ENCODE measurements at regions not wholly inside any gene's neighbourhood (a gene's known extent, or its start where the extent isn't known, plus 50 kb on each side); places are given as distances from the start of the nearest gene placed in this dataset.

DNA sequence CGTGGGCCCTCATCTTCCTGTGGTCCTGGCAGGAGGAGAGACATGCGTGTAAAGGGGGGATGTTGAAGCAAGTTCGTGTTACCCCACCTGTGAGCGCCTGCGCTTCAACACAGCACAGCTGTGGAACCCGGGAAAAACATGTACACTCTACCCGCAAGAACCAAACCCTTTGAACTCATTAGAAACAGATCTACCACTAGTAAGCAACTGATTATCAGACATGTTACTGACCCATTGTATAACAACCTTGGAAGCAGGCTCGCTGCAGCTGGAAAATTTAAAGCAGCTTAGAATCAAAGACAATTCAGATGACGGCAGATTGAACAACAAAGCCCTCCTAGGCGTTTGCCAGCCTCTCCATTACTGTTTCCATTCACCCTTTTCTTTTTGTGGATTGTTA is 771.7 kb upstream of the SALL3 start:
- Histone ChIP-seq H3K27ac (ENCODE audit: low read length) (no peak overlapping the region), H3K4me1 (ENCODE audit: control insufficient read depth in 1 of 2, insufficient read depth in 2 of 2, low read length in 2 of 2) (no peaks in the 10 kb centered on the region), H3K27me3 (ENCODE audit: low read depth, low read length) (no peaks in the 10 kb centered on the region), H3K9me3 (ENCODE audit: control insufficient read depth in 1 of 2, low read length in 2 of 2) (no peaks in the 10 kb centered on the region), H3K4me3 (ENCODE audit: low read depth in 1 of 2, low read length in 2 of 2) (no peak overlapping the region), H3K36me3 (ENCODE audit: control insufficient read depth in 1 of 2, insufficient read depth in 2 of 2, low read length in 2 of 2) (no peaks in the 10 kb centered on the region)

DNA sequence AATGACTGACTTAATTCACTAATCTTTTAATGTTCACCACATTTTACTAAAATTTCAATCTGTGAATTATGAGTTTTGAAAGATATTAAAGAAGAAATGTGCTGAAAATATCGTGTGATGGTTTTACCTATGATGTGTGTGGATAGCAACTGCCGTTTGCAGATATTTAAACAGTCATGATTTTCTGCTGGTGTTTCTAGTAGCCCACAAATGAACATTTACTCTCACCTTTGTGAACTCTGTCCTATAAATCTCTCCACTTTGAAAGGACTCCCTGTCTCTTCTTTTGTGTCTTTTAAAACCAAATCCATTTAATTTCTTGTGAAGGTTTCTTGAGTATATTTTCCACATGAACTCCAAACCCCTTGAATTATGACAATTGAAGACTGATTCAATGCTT is 771.2 kb upstream of the SALL3 start:
- Histone ChIP-seq H3K4me3 (ENCODE audit: low read depth in 1 of 2, low read length in 2 of 2) (no peak overlapping the region), H3K27me3 (ENCODE audit: low read depth, low read length) (no peaks in the 10 kb centered on the region), H3K27ac (ENCODE audit: low read length) (no peak overlapping the region), H3K9me3 (ENCODE audit: control insufficient read depth in 1 of 2, low read length in 2 of 2) (no peaks in the 10 kb centered on the region), H3K36me3 (ENCODE audit: control insufficient read depth in 1 of 2, insufficient read depth in 2 of 2, low read length in 2 of 2) (no peaks in the 10 kb centered on the region), H3K4me1 (ENCODE audit: control insufficient read depth in 1 of 2, insufficient read depth in 2 of 2, low read length in 2 of 2) (no peaks in the 10 kb centered on the region)

DNA sequence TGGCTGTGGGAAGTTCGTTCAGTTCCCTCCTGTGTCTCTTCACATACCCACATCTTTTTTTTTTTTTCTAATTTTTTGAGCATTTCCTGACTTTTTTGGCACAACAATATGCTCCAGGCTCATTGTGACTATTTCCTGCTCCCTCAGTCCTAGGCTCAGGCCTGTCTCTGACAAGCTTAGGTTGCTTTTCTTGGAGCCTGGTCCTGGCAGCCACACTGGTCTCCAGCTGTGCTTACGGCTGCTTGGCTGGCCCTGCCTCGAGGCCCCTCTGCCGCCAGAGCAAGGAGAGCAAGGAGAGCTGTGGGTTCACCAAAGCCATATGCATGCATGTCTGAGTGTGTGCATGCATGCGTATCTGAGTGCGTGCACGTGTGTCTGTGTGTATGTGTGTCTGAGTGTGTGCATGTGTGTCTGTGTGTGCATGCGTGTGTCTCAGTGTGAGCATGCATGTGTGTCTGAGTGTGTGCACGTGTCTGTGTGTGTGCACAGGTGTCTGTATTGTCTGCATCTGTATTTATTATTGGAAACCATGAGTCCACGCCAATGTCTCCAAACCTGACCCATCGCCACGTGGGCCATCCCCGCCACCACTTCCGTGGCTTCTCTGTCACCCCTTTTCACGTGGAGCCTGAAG is 766.1 kb upstream of the SALL3 start:
- H3K36me3 ChIP-seq (ENCODE audit: control insufficient read depth in 1 of 2, insufficient read depth in 2 of 2, low read length in 2 of 2), result no peaks in the 10 kb centered on the region
- no peaks in the 10 kb centered on the region for H3K4me1 ChIP-seq (ENCODE audit: control insufficient read depth in 1 of 2, insufficient read depth in 2 of 2, low read length in 2 of 2)
- H3K4me3 ChIP-seq (ENCODE audit: low read depth in 1 of 2, low read length in 2 of 2), result no peak overlapping the region
- H3K27ac ChIP-seq (ENCODE audit: low read length), result no peak overlapping the region
- H3K9me3 ChIP-seq (ENCODE audit: control insufficient read depth in 1 of 2, low read length in 2 of 2), result no peaks in the 10 kb centered on the region
- H3K27me3 ChIP-seq (ENCODE audit: low read depth, low read length), result no peaks in the 10 kb centered on the region

DNA sequence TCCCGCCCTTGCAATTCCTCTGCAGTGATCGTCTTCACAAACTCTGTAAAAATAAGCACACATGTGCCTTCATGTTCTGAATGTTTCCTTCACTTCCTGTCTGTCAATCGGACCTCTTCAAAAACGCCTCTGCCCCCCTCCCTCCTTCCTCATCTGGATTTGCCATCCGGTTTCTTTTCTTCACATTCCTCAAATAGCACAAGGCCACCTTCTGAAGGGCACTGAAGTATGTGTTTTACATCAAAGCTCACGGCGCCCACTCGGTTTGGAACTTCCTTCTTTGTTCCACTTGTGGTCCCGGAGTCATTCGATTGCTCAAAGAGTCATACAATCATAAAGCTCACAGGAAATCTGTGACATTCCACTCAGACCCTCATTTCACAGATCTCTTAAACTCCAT is 758.1 kb upstream of the SALL3 start:
- Histone ChIP-seq H3K27me3 (ENCODE audit: low read depth, low read length) (no peaks in the 10 kb centered on the region), H3K36me3 (ENCODE audit: control insufficient read depth in 1 of 2, insufficient read depth in 2 of 2, low read length in 2 of 2) (no peaks in the 10 kb centered on the region), H3K4me1 (ENCODE audit: control insufficient read depth in 1 of 2, insufficient read depth in 2 of 2, low read length in 2 of 2) (no peaks in the 10 kb centered on the region), H3K9me3 (ENCODE audit: control insufficient read depth in 1 of 2, low read length in 2 of 2) (no peaks in the 10 kb centered on the region), H3K27ac (ENCODE audit: low read length) (no peak overlapping the region), H3K4me3 (ENCODE audit: low read depth in 1 of 2, low read length in 2 of 2) (no peak overlapping the region)

DNA sequence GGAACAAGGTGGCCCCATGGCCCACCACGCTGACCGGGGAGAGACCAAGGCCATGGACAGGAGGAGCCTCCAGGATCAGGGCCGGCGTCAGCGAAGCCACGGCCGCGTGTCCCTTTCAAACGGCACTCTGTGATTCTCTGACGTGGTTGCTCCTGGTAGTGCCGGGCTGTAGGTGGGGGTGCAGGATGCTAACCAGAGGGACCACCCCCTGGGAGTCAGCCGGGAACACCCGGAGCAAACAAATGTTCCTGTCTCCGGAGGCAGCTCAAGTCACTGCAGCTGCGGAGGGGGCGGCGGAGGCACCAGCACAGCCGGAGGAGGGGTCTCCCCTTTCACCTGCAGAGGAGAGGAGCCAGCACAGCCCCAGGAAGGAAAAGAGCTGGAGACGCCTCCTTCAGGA is 750.6 kb upstream of the SALL3 start:
- Histone ChIP-seq H3K4me3 (ENCODE audit: low read depth in 1 of 2, low read length in 2 of 2) (no peak overlapping the region), H3K27me3 (ENCODE audit: low read depth, low read length) (no peaks in the 10 kb centered on the region)

DNA sequence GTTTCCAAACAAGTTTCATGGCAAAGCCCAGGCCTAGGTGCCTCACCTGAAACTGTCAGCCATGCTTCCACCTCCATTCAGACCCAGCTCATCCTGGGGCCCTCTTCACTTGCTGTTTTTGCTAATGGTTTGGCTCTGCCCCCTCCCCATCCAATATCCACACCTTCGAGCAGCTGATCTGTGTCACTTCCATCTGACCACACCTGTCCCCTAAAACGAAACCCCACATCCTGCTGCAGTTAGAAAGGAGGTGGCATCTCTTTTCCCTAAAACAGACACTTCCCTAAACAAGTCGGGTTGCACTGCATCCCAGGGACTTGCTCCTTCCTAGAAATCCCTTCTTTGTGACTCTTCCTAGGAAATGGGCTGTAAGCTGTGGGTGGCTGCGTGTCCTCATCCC is 748.7 kb upstream of the SALL3 start:
- H3K36me3 ChIP-seq (ENCODE audit: control insufficient read depth in 1 of 2, insufficient read depth in 2 of 2, low read length in 2 of 2), result no peaks in the 10 kb centered on the region
- no peaks in the 10 kb centered on the region for H3K27me3 ChIP-seq (ENCODE audit: low read depth, low read length)
- no peaks in the 10 kb centered on the region for H3K4me1 ChIP-seq (ENCODE audit: control insufficient read depth in 1 of 2, insufficient read depth in 2 of 2, low read length in 2 of 2)
- no peak overlapping the region for H3K4me3 ChIP-seq (ENCODE audit: low read depth in 1 of 2, low read length in 2 of 2)
- no peaks in the 10 kb centered on the region for H3K9me3 ChIP-seq (ENCODE audit: control insufficient read depth in 1 of 2, low read length in 2 of 2)
- H3K27ac ChIP-seq (ENCODE audit: low read length), result no peak overlapping the region

More for the DNA sequence above, 750.6 kb upstream of the SALL3 start:
- H3K36me3 ChIP-seq (ENCODE audit: control insufficient read depth in 1 of 2, insufficient read depth in 2 of 2, low read length in 2 of 2), result no peaks in the 10 kb centered on the region
- no peak overlapping the region for H3K27ac ChIP-seq (ENCODE audit: low read length)
- no peaks in the 10 kb centered on the region for H3K4me1 ChIP-seq (ENCODE audit: control insufficient read depth in 1 of 2, insufficient read depth in 2 of 2, low read length in 2 of 2)
- no peaks in the 10 kb centered on the region for H3K9me3 ChIP-seq (ENCODE audit: control insufficient read depth in 1 of 2, low read length in 2 of 2)

DNA sequence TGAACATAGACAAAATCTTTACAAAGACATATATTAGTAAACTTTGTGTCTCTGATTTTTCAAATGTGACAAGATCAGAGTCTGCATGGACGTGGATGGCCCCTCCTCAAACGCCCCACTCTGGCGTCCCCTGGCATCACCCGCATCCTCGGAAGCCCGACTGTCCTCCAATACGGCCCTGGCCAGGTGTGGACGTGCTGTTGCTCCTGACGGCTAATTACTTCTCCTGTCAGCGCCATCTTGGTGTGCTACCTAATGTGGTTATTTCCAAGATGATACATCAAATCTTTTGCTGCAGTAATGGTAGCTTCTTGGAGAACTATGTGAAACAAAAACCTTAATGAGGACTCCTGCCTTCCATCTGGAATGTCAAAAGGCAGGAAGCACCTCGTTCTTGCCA is 747.4 kb upstream of the SALL3 start:
- Histone ChIP-seq H3K4me3 (ENCODE audit: low read depth in 1 of 2, low read length in 2 of 2) (no peak overlapping the region), H3K27me3 (ENCODE audit: low read depth, low read length) (no peaks in the 10 kb centered on the region), H3K27ac (ENCODE audit: low read length) (no peak overlapping the region), H3K9me3 (ENCODE audit: control insufficient read depth in 1 of 2, low read length in 2 of 2) (no peaks in the 10 kb centered on the region), H3K36me3 (ENCODE audit: control insufficient read depth in 1 of 2, insufficient read depth in 2 of 2, low read length in 2 of 2) (no peaks in the 10 kb centered on the region), H3K4me1 (ENCODE audit: control insufficient read depth in 1 of 2, insufficient read depth in 2 of 2, low read length in 2 of 2) (no peaks in the 10 kb centered on the region)

DNA sequence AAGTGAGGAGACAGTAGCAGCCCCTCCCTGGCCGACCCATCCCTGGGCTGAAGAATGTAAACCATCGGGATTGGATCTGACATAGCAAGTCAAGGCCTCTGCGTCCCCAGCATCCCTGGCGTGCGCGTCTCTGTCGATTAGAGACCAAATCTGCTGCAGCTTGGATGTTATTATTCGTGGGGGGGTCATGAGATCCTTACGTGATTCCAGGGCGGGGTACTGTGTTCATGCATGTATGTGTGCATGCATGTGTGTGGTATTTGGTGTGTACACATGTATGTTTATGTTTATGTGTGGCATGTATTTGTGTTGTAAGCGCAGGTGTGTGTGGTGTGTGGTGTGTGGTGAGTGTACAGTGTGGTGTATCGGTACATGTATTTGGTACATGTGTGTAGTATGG is 741.8 kb upstream of the SALL3 start:
- Histone ChIP-seq H3K9me3 (ENCODE audit: control insufficient read depth in 1 of 2, low read length in 2 of 2) (no peaks in the 10 kb centered on the region), H3K36me3 (ENCODE audit: control insufficient read depth in 1 of 2, insufficient read depth in 2 of 2, low read length in 2 of 2) (no peaks in the 10 kb centered on the region), H3K4me1 (ENCODE audit: control insufficient read depth in 1 of 2, insufficient read depth in 2 of 2, low read length in 2 of 2) (peaks cover 0 to 9% of the 10 kb centered on the region in 2 donors)

DNA sequence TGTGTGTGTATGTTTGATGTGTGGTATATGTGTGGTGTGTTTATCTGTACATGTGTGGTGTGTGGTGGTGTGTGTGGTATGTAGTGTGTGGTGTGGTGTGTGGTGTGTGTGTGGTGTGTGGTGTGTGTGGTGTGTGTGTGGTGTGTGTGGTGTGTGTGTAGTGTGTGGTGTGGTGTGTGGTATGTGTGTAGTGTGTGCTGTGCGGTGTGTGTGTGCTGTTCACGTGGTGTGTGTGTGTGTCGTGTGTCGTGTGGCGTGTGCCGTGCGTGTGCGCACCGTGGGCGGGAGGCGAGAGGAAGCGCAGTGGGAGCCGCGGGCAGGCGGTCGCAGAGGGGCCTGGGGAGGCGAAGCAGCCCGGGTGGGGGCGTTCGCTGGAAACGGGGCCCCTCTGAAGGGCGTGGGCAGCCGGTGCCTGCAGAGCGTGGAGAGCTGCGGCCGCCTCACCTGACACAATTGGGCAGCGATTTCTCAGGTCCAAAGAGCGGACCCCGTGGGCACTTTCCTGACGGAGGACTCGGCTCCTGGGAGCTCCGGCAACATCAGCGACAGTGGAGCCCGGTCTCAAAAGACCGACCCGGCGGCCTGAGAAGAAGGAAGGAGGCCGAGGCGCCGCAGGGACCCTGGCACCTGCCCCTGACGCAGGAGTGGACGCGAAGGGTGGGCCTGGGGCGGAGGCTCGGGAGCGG is 741.1 kb upstream of the SALL3 start:
- Histone ChIP-seq H3K27me3 (ENCODE audit: low read depth, low read length) (peaks cover 5% of the 10 kb centered on the region), H3K36me3 (ENCODE audit: control insufficient read depth in 1 of 2, insufficient read depth in 2 of 2, low read length in 2 of 2) (no peaks in the 10 kb centered on the region), H3K4me3 (ENCODE audit: low read depth in 1 of 2, low read length in 2 of 2) (no peak overlapping the region), H3K4me1 (ENCODE audit: control insufficient read depth in 1 of 2, insufficient read depth in 2 of 2, low read length in 2 of 2) (peaks cover 0 to 9% of the 10 kb centered on the region in 2 donors), H3K9me3 (ENCODE audit: control insufficient read depth in 1 of 2, low read length in 2 of 2) (no peaks in the 10 kb centered on the region), H3K27ac (ENCODE audit: low read length) (no peak overlapping the region)

More for the DNA sequence above, 741.8 kb upstream of the SALL3 start:
- Histone ChIP-seq H3K4me3 (ENCODE audit: low read depth in 1 of 2, low read length in 2 of 2) (no peak overlapping the region), H3K27ac (ENCODE audit: low read length) (no peak overlapping the region), H3K27me3 (ENCODE audit: low read depth, low read length) (peaks cover 5% of the 10 kb centered on the region)

DNA sequence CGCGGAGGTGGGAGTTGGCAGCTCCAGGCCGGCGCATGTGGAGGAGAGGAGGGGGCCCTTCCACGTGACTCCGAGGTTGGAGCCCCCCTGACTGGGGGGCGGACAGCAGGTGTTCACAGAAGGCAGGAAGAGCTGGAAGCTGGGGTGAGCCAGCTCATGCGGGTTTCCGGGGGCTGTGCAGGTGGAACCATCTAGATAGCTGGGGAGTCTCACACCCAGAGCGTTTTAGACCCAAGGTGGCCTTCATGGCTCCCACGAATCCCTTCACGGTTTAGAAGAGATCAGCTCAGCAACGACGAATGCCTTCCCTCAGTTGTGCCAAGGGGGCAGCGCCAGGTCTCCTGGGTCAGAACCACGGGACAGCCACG is 740.5 kb upstream of the SALL3 start:
- Histone ChIP-seq H3K36me3 (ENCODE audit: control insufficient read depth in 1 of 2, insufficient read depth in 2 of 2, low read length in 2 of 2) (no peaks in the 10 kb centered on the region), H3K27me3 (ENCODE audit: low read depth, low read length) (peaks cover 5% of the 10 kb centered on the region), H3K4me1 (ENCODE audit: control insufficient read depth in 1 of 2, insufficient read depth in 2 of 2, low read length in 2 of 2) (peaks cover 0 to 9% of the 10 kb centered on the region in 2 donors), H3K4me3 (ENCODE audit: low read depth in 1 of 2, low read length in 2 of 2) (no peak overlapping the region), H3K9me3 (ENCODE audit: control insufficient read depth in 1 of 2, low read length in 2 of 2) (no peaks in the 10 kb centered on the region), H3K27ac (ENCODE audit: low read length) (no peak overlapping the region)

DNA sequence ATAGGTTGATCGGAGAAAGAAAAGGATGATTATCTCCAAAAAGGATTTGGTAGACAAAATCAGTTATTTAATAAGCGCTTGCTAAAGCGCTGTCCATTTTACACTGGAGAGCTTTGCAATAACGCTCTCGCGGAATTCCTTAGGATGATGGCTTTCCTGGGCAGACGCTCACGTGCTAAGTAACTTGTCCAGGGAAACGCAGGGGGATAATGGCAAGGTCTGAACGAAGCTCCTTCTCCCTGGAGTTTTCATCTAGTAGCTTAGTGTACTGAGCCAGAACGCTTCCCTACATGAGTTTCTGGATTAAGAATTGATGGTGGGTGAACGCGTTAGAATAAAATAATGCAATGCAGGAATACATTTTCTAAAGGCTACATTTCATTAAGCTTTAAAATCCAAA is 739.5 kb upstream of the SALL3 start:
- H3K4me1 ChIP-seq (ENCODE audit: control insufficient read depth in 1 of 2, insufficient read depth in 2 of 2, low read length in 2 of 2), result peaks cover 0 to 9% of the 10 kb centered on the region in 2 donors
- H3K27me3 ChIP-seq (ENCODE audit: low read depth, low read length), result peaks cover 5% of the 10 kb centered on the region
- H3K9me3 ChIP-seq (ENCODE audit: control insufficient read depth in 1 of 2, low read length in 2 of 2), result no peaks in the 10 kb centered on the region
- H3K27ac ChIP-seq (ENCODE audit: low read length), result no peak overlapping the region
- H3K4me3 ChIP-seq (ENCODE audit: low read depth in 1 of 2, low read length in 2 of 2), result no peak overlapping the region
- no peaks in the 10 kb centered on the region for H3K36me3 ChIP-seq (ENCODE audit: control insufficient read depth in 1 of 2, insufficient read depth in 2 of 2, low read length in 2 of 2)
